ENCODE measurements at regions not wholly inside any gene's neighbourhood (a gene's known extent, or its start where the extent isn't known, plus 50 kb on each side); places are given as distances from the start of the nearest gene placed in this dataset.
"Not testable (repeated sequence)": the region's sequence is repeated elsewhere in the genome, so short reads cannot be mapped to it uniquely, and the experiment has no call there.

DNA sequence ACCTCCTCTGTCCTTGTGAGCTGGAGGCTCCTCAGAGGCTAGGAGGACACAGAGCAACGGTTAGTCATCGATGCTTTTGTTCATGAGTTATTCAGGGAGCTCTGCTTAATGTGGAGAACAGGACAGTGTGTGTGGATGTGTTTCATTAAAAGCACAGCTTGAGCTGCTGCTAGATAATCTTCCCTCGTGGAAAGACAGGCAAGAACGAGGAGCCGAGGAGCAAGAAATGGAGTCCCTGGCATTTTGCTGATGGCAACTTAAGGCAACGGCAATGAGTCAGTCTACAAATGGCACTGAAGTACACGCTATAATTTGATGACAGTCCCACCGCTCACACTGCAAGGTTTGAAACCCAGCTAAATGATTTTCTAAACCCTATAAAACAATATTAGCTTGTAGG, 106.2 kb downstream of the IGLL1 start:
- TF ChIP-seq, protein P1, sequence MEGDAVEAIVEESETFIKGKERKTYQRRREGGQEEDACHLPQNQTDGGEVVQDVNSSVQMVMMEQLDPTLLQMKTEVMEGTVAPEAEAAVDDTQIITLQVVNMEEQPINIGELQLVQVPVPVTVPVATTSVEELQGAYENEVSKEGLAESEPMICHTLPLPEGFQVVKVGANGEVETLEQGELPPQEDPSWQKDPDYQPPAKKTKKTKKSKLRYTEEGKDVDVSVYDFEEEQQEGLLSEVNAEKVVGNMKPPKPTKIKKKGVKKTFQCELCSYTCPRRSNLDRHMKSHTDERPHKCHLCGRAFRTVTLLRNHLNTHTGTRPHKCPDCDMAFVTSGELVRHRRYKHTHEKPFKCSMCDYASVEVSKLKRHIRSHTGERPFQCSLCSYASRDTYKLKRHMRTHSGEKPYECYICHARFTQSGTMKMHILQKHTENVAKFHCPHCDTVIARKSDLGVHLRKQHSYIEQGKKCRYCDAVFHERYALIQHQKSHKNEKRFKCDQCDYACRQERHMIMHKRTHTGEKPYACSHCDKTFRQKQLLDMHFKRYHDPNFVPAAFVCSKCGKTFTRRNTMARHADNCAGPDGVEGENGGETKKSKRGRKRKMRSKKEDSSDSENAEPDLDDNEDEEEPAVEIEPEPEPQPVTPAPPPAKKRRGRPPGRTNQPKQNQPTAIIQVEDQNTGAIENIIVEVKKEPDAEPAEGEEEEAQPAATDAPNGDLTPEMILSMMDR (IDR thresholded peaks at IDR 0.05): no peak
- H3K27ac Mint-ChIP-seq: peak overlapping the region in 1 of 7 donors; percentile 15
- no peak overlapping the region for H3K4me2 ChIP-seq (replicated peaks; ENCODE audit: extremely low read depth, low read length, poor library complexity, severe bottlenecking)
- H2AFZ ChIP-seq (ENCODE audit: insufficient read depth, low read depth, low read length, poor library complexity, severe bottlenecking): no peak overlapping the region
- intact Hi-C loops (cut with micrococcal nuclease): no loop called here
- no peaks in the 10 kb centered on the region for H3K36me3 ChIP-seq (replicated peaks in 1 of 2; ENCODE audit: control insufficient read depth in 1 of 2, insufficient read depth in 2 of 2, low read length in 2 of 2)
- no peak overlapping the region for H3K4me3 Mint-ChIP-seq
- peaks cover 0 to 1% (median 0%) of the 10 kb centered on the region in 3 donors for H3K27me3 Mint-ChIP-seq (ENCODE audit: low read depth in 3 of 3)
- no peaks in the 10 kb centered on the region for H4K20me1 ChIP-seq (ENCODE audit: insufficient read depth, low read length)
- DNase-seq: no peak
- H3K79me2 ChIP-seq (ENCODE audit: insufficient read depth, low read length): no peaks in the 10 kb centered on the region
- no peaks in the 10 kb centered on the region for H3K9me3 Mint-ChIP-seq
- H3K36me3 Mint-ChIP-seq: no peaks in the 10 kb centered on the region
- 97% methylated on average over 6 of the region's 8 CpGs for WGBS (ENCODE audit: insufficient coverage)
- no peaks in the 10 kb centered on the region for H3K27me3 ChIP-seq (ENCODE audit: control insufficient read depth in 2 of 2, insufficient read depth in 2 of 2, low read length in 2 of 2)
- H3K4me3 ChIP-seq (replicated peaks in 1 of 3; ENCODE audit: low read depth in 2 of 3, low read length in 3 of 3): no peak overlapping the region
- H3K27ac ChIP-seq (ENCODE audit: low read depth in 1 of 2, low read length in 2 of 2): no peak overlapping the region
- H3K9ac ChIP-seq (ENCODE audit: insufficient read depth, low read length, poor library complexity, severe bottlenecking): no peak overlapping the region
- H3K4me1 ChIP-seq (ENCODE audit: control insufficient read depth in 1 of 2, insufficient read depth in 2 of 2, low read length in 2 of 2): no peaks in the 10 kb centered on the region
- no peaks in the 10 kb centered on the region for H3K9me3 ChIP-seq (replicated peaks in 1 of 2; ENCODE audit: control insufficient read depth in 1 of 2, insufficient read depth in 1 of 2, low read length in 2 of 2)
- peaks cover 4% of the 10 kb centered on the region for H3K4me1 Mint-ChIP-seq

DNA sequence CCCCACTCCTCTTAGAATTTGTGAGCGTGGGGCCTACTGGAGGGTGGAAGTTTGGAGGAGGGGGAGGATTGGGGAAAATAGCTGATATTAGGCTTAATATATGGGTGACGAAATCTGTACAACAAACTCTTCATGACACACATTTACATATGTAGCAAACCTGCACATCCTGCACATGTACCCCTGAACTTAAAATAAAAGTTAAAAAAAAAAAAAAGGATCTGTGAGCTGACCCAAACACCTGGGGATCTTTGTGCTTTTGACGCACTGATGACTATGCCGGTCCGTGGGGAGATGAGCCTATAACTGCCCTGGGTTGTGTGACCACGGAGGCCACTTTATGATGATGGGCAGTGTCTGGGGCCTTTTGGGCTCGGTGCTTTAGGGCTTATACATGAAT, 107.7 kb downstream of the IGLL1 start:
- H3K4me3 Mint-ChIP-seq; H3K27me3 ChIP-seq (ENCODE audit: control insufficient read depth in 2 of 2, insufficient read depth in 2 of 2, low read length in 2 of 2); H4K20me1 ChIP-seq (ENCODE audit: insufficient read depth, low read length); H3K9me3 ChIP-seq (replicated peaks in 1 of 2; ENCODE audit: control insufficient read depth in 1 of 2, insufficient read depth in 1 of 2, low read length in 2 of 2); H3K27ac Mint-ChIP-seq; H3K36me3 ChIP-seq (replicated peaks in 1 of 2; ENCODE audit: control insufficient read depth in 1 of 2, insufficient read depth in 2 of 2, low read length in 2 of 2); H2AFZ ChIP-seq (ENCODE audit: insufficient read depth, low read depth, low read length, poor library complexity, severe bottlenecking); H3K27me3 Mint-ChIP-seq (ENCODE audit: low read depth in 3 of 3); H3K79me2 ChIP-seq (ENCODE audit: insufficient read depth, low read length); intact Hi-C loops (cut with micrococcal nuclease); H3K4me2 ChIP-seq (replicated peaks; ENCODE audit: extremely low read depth, low read length, poor library complexity, severe bottlenecking); H3K9me3 Mint-ChIP-seq; H3K4me3 ChIP-seq (replicated peaks in 1 of 3; ENCODE audit: low read depth in 2 of 3, low read length in 3 of 3); H3K4me1 ChIP-seq (ENCODE audit: control insufficient read depth in 1 of 2, insufficient read depth in 2 of 2, low read length in 2 of 2); H3K4me1 Mint-ChIP-seq; H3K9ac ChIP-seq (ENCODE audit: insufficient read depth, low read length, poor library complexity, severe bottlenecking); H3K27ac ChIP-seq (ENCODE audit: low read depth in 1 of 2, low read length in 2 of 2); DNase-seq; H3K36me3 Mint-ChIP-seq: not testable (repeated sequence)
- WGBS (ENCODE audit: insufficient coverage): no CpG with 5 or more reads among the region's 7 CpGs
